CD4-positive, alpha-beta T cell treated with Interleukin-4 for 1 hour (primary cell): ENCODE measurements at regions not wholly inside any gene's neighbourhood (a gene's known extent, or its start where the extent isn't known, plus 50 kb on each side); places are given as distances from the start of the nearest gene placed in this dataset.
"Not testable (repeated sequence)": the region's sequence is repeated elsewhere in the genome, so short reads cannot be mapped to it uniquely, and the experiment has no call there.

ENCODE experiments used
- DNase-seq, 2 donors: peaks; one replicate each; pipeline ENCODE4 v3.0.0-alpha.2; 2020 to 2022

GRCh38 chrX:10676235-10676957 lies 56.0 kb upstream of the MID1 start:
- no peak for DNase-seq

DNA sequence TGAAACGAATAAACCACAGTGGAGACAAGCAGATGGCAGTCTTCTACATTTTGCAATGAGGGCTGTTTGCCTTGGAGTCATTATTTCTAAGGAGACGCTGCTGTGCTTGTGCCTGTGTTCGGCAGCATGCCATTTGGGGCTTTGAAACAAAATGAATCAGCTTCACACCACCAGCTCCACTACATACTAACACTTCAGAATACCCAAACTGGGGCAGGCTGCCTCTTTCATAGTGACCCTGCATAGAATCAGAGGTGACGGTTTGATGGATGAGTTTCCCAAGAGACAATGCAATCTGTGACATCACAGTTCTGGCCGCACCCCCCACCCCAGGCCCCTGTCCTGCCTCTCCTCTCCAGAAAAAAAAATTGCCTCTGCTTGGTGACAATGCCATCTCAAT lies 57.1 kb upstream of the MID1 start:
- DNase-seq = no peak

- no peak for DNase-seq
These were observed 59.0 kb upstream of the MID1 start for GRCh38 chrX:10679387-10679786.

- DNase-seq = no peak
These were observed 60.8 kb upstream of the MID1 start for GRCh38 chrX:10681167-10681566.

GRCh38 chrX:10683631-10684030 lies 63.2 kb upstream of the MID1 start:
- not testable (repeated sequence) for DNase-seq

GRCh38 chrX:10685923-10686595 lies 65.7 kb upstream of the MID1 start:
- no peak for DNase-seq

GRCh38 chrX:10691751-10692150 lies 71.4 kb upstream of the MID1 start:
- DNase-seq = not testable (repeated sequence)

- DNase-seq = no peak
These were observed 77.4 kb upstream of the MID1 start for GRCh38 chrX:10697616-10698317.

GRCh38 chrX:10698318-10698640 lies 77.9 kb upstream of the MID1 start:
- no peak for DNase-seq

DNA sequence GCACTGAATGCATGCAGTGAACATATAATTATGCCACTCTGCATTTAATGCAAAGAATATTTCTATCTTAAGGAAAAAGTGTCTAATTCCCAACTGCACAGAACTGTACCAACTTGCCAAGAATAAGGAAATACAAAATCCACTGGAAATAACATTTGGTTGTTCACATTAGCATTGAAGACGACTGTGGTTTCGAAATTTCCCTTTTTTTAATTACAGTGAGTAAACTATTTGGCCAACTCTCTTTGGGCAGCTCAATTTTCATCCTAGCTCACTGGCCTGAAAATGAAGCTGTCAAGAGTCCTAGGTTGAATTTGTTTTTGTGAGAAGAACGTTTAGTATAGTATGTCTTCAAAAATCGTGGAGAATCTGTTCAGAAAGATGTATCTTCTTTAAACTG lies 81.6 kb upstream of the MID1 start:
- DNase-seq = no peak

DNA sequence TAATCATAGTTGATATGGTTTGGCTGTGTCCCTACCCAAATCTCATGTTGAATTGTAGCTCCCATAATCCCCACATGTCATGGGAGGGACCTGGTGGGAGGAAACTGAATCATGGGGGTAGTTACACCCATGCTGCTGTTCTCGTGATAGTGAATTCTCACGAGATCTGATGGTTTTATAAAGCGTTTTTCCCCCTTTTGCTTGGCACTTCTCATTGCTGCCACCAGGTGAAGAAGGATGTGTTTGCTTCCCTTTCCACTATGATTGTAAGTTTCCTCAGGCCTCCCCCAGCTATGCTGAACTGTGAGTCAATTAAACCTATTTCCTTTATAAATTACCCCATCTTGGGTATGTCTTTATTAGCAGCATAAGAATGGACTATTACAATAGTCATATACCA lies 86.0 kb upstream of the MID1 start:
- not testable (repeated sequence) for DNase-seq

GRCh38 chrX:10707773-10708172 lies 87.4 kb upstream of the MID1 start:
- no peak for DNase-seq

DNA sequence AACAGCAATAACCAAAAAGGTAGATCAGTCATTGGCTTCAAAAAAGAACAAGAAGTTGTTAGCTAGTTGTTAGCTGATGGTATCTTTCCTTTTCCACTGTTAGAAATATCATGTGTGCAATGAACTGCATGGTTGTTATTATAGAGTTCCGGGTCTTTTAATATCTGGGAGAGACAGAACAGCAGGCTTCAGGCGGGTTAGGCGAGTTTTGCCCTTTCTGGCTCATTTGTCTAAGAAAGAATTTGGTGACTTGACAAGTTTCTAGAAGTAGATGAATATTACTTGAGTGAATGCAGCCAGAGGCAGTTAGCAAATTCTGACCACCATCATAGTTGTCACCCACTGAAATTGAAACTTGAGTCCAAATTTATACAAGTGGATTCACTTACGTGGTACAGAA lies 88.9 kb upstream of the MID1 start:
- DNase-seq = no peak

- no peak for DNase-seq
These were observed 94.1 kb upstream of the MID1 start for GRCh38 chrX:10714531-10714930.

DNA sequence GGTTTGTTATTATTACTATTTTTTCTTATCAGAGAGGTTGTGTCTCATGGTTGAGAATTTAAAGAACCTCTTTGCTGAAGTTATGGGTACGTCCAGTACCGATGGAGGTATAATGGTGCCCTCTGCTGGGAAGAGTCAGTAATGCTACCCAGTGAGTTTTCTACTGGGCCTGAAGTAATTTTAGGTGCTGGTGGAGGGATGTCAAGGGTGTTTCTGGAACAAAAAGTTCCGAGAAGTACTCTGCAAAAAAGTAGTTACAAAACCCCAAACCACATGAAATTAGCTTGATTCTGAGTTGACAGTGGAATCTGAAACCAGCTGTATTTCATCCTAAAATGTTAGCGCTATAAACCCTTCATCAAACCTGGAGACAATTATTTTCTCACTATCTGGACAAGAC lies 102.5 kb upstream of the MID1 start:
- peak; percentile 19 to 31 for DNase-seq

GRCh38 chrX:10725071-10725470 lies 104.7 kb upstream of the MID1 start:
- no peak for DNase-seq

DNA sequence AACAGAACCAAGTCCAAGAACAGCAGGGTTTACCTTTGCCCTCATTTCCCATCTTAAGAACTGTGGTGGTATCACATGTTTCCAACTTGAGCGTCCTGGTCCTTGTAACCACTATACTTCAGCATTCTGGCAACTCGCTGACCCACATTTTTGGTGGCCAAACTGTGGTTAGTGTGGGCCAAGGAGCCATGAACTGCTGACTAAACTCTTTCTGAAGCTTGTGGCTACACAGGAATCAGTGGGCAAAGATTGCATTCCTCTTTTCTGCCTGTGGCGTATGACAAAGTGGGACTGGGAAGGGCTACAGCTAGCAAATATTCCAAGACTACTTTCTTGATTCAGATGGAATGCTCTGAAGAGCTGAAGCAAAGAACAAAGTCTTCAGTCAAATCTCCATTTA lies 106.3 kb upstream of the MID1 start:
- no peak for DNase-seq

- no peak for DNase-seq
These were observed 108.5 kb upstream of the MID1 start for GRCh38 chrX:10728806-10729389.

DNA sequence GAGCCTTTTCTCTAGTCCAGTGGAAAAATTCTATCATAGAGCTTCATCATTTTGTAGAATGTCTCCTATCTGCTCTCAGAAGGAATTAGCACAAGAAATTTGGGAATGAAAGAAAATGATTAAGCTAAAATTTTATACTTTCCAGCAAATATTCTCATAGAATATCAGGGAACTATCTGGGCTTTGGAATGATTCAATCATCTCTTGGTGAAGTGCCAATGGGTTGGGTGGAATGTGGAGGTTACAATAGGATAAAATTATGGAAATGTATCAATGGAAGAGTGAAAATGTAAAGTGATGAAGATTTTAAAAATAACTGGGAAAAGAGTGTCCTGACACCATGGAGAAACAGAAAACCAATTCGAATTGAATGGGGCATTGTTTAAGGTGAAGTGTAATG lies 119.0 kb upstream of the MID1 start:
- DNase-seq = no peak

GRCh38 chrX:10741003-10741402 lies 120.6 kb upstream of the MID1 start:
- DNase-seq = no peak

GRCh38 chrX:10741550-10741949 lies 121.2 kb upstream of the MID1 start:
- DNase-seq = no peak

DNA sequence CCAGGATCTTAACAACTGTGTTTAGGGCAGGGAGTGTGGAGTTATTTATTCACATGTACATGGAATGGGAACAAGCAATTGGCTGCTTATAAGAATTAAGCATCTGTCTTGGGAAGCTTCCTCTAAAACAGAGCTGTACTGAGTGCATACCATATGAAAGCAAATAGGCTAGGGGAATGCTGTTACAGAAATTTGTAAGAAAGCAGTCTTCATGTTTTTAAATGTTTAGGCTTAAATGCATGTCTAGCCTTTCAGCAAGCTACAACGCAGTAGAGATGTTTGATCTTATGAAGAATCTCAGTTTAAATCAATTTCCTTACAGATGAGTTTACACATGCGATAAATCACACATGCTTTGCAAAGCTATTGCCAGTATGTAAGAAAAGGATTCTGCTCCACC lies 123.1 kb upstream of the MID1 start:
- DNase-seq = no peak

- no peak for DNase-seq
These were observed 123.6 kb upstream of the MID1 start for GRCh38 chrX:10744007-10744406.

DNA sequence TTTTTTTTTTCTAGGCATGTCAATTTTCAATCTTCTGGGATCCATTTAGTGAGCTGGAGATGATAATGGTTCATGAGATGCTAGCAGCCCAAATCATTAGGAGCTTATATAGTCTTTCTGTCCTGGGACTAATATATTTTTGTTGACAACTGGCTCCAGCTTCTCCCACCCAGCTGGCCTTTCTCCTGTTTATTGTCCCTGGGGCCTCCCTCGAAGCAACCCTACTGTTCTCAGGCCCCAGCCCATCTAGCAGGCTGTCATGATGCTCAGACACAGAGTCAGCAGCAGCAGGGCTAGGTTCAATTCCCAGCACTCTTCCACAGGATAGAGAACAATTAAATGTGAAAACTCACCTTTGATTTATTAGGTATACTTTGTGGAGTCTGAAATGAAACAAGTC lies 127.6 kb upstream of the MID1 start:
- no peak for DNase-seq
